Adrenal gland (tissue), 9 donors: ENCODE measurements at regions not wholly inside any gene's neighbourhood (a gene's known extent, or its start where the extent isn't known, plus 50 kb on each side); places are given as distances from the start of the nearest gene placed in this dataset.

Experiments
- DNase-seq, 7 donors: peaks; one replicate each; pipeline ENCODE4 v3.0.0-alpha.2; 2019 to 2020
- H3K27ac ChIP-seq, 5 donors: fragments of 200-600 bp; sonication (generic) in 4 of 5; 1 replicate in 3 of 5; 2 replicates in 2 of 5; pipeline versions ENCODE4 v1.5.1 to v1.8.0; 2016 to 2020; ENCODE audit warnings: mild to moderate bottlenecking in 1 of 5
- H3K27me3 ChIP-seq: fragments of 200-600 bp; 2 replicates; pipeline ENCODE4 v1.8.0; 2021
- H3K36me3 ChIP-seq, 2 donors: fragments of 200-600 bp; replicated peaks in 1 of 2; 1 replicate in 1 of 2; 2 replicates in 1 of 2; pipeline versions ENCODE4 v1.5.1 to v1.8.0; 2018 to 2022
- H3K4me1 ChIP-seq, 2 donors: fragments of 200-600 bp; replicated peaks in 1 of 2; 1 replicate in 1 of 2; 2 replicates in 1 of 2; pipeline versions ENCODE4 v1.5.1 to v1.8.0; 2018 to 2021
- H3K4me3 ChIP-seq, 4 donors: fragments of 200-600 bp; sonication (generic) in 3 of 4; one replicate each; pipeline ENCODE4 v1.5.1; 2016 to 2018
- H3K9me3 ChIP-seq, 3 donors: fragments of 200-600 bp; sonication (generic) in 1 of 3; replicated peaks in 1 of 3; 1 replicate in 2 of 3; 2 replicates in 1 of 3; pipeline versions ENCODE4 v1.5.1 to v1.8.0; 2016 to 2021
- POLR2A ChIP-seq, 2 donors: fragments of 450-650 bp; IDR thresholded peaks; one replicate each; pipeline ENCODE4 v1.6.1; 2017; ENCODE audit warnings: antibody characterized with exemption in 2 of 2, mild to moderate bottlenecking in 2 of 2, moderate library complexity in 1 of 2
- WGBS, 4 donors: extraction: QIAGEN DNeasy Blood & Tissue Kit in 2 of 4; methylation state at CpG; one replicate each; pipeline versions ENCODE4 v1.1.5 to v1.1.7; 2013 to 2017; 5-methylcytosine and 5-hydroxymethylcytosine counted together
- intact Hi-C, 2 donors: fragments of 100-400 bp; cut with DNase I; formaldehyde crosslinking; loops; one replicate each; pipeline versions ENCODE4 v1.14.1 to v1.15.0; 2022 to 2023
- TF ChIP-seq, protein P1 (sequence below), 6 experiments: fragments of 450-650 bp in 4 of 6; fragments of 200-600 bp in 2 of 6; sonication (generic) in 1 of 6; IDR thresholded peaks; 1 replicate in 5 of 6; 2 replicates in 1 of 6; pipeline versions ENCODE4 v1.5.1 to v1.8.0; 2016 to 2021; ENCODE audit warnings: antibody characterized with exemption in 6 of 6, mild to moderate bottlenecking in 2 of 6, moderate library complexity in 1 of 6
- donor health status: healthy with polysubstance abuse.
- donor health status: Bipolar disorder and iron deficiency.
- donor health status: DM: yes; HTN: yes; CAD: no.
- donor health status: DM: no; HTN: no; CAD: no.
- donor health status: DM: no; HTN: no; CAD: no.

GRCh38 chr9:13426606-13427005 lies 147.1 kb upstream of the MPDZ start:
- no peaks in the 10 kb centered on the region for H3K9me3 ChIP-seq
- H3K36me3 ChIP-seq, result no peaks in the 10 kb centered on the region
- 78 to 84% (median 82%) methylated on average over 3 of the region's 3 CpGs for WGBS, 4 donors
- no peak overlapping the region for H3K4me3 ChIP-seq
- TF ChIP-seq POLR2A (IDR thresholded peaks at IDR 0.05), result no peak
- TF ChIP-seq, protein P1, sequence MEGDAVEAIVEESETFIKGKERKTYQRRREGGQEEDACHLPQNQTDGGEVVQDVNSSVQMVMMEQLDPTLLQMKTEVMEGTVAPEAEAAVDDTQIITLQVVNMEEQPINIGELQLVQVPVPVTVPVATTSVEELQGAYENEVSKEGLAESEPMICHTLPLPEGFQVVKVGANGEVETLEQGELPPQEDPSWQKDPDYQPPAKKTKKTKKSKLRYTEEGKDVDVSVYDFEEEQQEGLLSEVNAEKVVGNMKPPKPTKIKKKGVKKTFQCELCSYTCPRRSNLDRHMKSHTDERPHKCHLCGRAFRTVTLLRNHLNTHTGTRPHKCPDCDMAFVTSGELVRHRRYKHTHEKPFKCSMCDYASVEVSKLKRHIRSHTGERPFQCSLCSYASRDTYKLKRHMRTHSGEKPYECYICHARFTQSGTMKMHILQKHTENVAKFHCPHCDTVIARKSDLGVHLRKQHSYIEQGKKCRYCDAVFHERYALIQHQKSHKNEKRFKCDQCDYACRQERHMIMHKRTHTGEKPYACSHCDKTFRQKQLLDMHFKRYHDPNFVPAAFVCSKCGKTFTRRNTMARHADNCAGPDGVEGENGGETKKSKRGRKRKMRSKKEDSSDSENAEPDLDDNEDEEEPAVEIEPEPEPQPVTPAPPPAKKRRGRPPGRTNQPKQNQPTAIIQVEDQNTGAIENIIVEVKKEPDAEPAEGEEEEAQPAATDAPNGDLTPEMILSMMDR (IDR thresholded peaks at IDR 0.05), result no peak
- H3K27ac ChIP-seq, result no peak overlapping the region
- intact Hi-C loops, result loop anchor here in 1 of 2 donors (5.0 to 10.0 kb wide), 2 partner anchors 72 to 926 kb away; no protein-coding TSS in a partner anchor
- H3K27me3 ChIP-seq, result no peaks in the 10 kb centered on the region
- DNase-seq, result no peak
- H3K4me1 ChIP-seq, result no peaks in the 10 kb centered on the region

GRCh38 chr9:13424872-13425271 lies 145.4 kb upstream of the MPDZ start:
- DNase-seq, result no peak
- no peak for TF ChIP-seq POLR2A (IDR thresholded peaks at IDR 0.05)
- TF ChIP-seq, protein P1 (IDR thresholded peaks at IDR 0.05), result no peak
- Histone ChIP-seq H3K4me3 (no peak overlapping the region), H3K27me3 (no peaks in the 10 kb centered on the region), H3K9me3 (no peaks in the 10 kb centered on the region), H3K27ac (no peak overlapping the region), H3K36me3 (no peaks in the 10 kb centered on the region), H3K4me1 (no peaks in the 10 kb centered on the region)
- intact Hi-C loops, result loop anchor here in 1 of 2 donors (5.0 to 10.0 kb wide), 2 partner anchors 70 to 927 kb away; no protein-coding TSS in a partner anchor
- WGBS, 4 donors, result 62 to 74% (median 67%) methylated on average over 4 of the region's 4 CpGs

GRCh38 chr9:13424204-13424603 lies 144.7 kb upstream of the MPDZ start:
- no peak for DNase-seq
- H3K9me3 ChIP-seq, result no peaks in the 10 kb centered on the region
- H3K36me3 ChIP-seq, result no peaks in the 10 kb centered on the region
- no peaks in the 10 kb centered on the region for H3K4me1 ChIP-seq
- TF ChIP-seq, protein P1 (IDR thresholded peaks at IDR 0.05), result no peak
- no peak overlapping the region for H3K27ac ChIP-seq
- intact Hi-C loops, result loop anchor here in 1 of 2 donors (10.0 kb wide), 1 partner anchor 69 kb away; no protein-coding TSS in a partner anchor
- H3K27me3 ChIP-seq, result no peaks in the 10 kb centered on the region
- H3K4me3 ChIP-seq, result no peak overlapping the region
- WGBS, 4 donors, result 71 to 78% (median 76%) methylated on average over 6 of the region's 6 CpGs

GRCh38 chr9:13414349-13414748 lies 134.9 kb upstream of the MPDZ start:
- no peak for DNase-seq
- no peaks in the 10 kb centered on the region for H3K27me3 ChIP-seq
- H3K4me3 ChIP-seq, result no peak overlapping the region
- TF ChIP-seq, protein P1 (IDR thresholded peaks at IDR 0.05), result no peak
- no peak for TF ChIP-seq POLR2A (IDR thresholded peaks at IDR 0.05)
- no peaks in the 10 kb centered on the region for H3K9me3 ChIP-seq
- H3K36me3 ChIP-seq, result no peaks in the 10 kb centered on the region
- no peak overlapping the region for H3K27ac ChIP-seq
- intact Hi-C loops, result no loop called here
- no peaks in the 10 kb centered on the region for H3K4me1 ChIP-seq
